HepG2 (cell line): ENCODE measurements at regions not wholly inside any gene's neighbourhood (a gene's known extent, or its start where the extent isn't known, plus 50 kb on each side); places are given as distances from the start of the nearest gene placed in this dataset.

Source experiments
- CHD2 ChIP-seq: IDR thresholded peaks from 2 replicates; pipeline ENCODE4 v1.6.1; 2011; ENCODE audit warnings: low read depth, low read length, improper control_type of control experiment
- MTA1 ChIP-seq: sonication (generic); formaldehyde crosslinking; IDR thresholded peaks from 2 replicates; pipeline ENCODE4 v1.4.0; 2020; ENCODE audit warnings: missing genetic modification reagents, mild to moderate bottlenecking, borderline replicate concordance
- NCOA2 ChIP-seq: sonication (generic); formaldehyde crosslinking; IDR thresholded peaks from 2 replicates; pipeline ENCODE4 v1.8.0; 2022; ENCODE audit warnings: inconsistent platforms
- PHF5A ChIP-seq: IDR thresholded peaks from one replicate; pipeline ENCODE4 v1.6.1; 2018; ENCODE audit warnings: low read depth, missing genetic modification reagents; ENCODE audit not compliant: unreplicated experiment
- TCF12 ChIP-seq, 2 experiments: fragments of 450-650 bp in 1 of 2; sonication (generic) in 1 of 2; formaldehyde crosslinking in 1 of 2; IDR thresholded peaks; 2 replicates each; pipeline versions ENCODE4 v1.6.1 to v1.8.0; 2017 to 2022; ENCODE audit warnings: antibody characterized with exemption in 1 of 2, mild to moderate bottlenecking in 1 of 2, missing genetic modification reagents in 1 of 2, moderate library complexity in 1 of 2
- ZNF235 ChIP-seq: sonication (generic); formaldehyde crosslinking; IDR thresholded peaks from 2 replicates; pipeline ENCODE4 v1.8.1; 2023; ENCODE audit warnings: mild to moderate bottlenecking, missing genetic modification reagents, borderline replicate concordance
- ZNF562 ChIP-seq: sonication (generic); formaldehyde crosslinking; IDR thresholded peaks from 2 replicates; pipeline ENCODE4 v1.8.0; 2022; ENCODE audit warnings: missing genetic modification reagents, borderline replicate concordance
- TF ChIP-seq, protein P1 (sequence below), 2 experiments: fragments of 450-650 bp in 1 of 2; sonication (generic) in 1 of 2; formaldehyde crosslinking in 1 of 2; IDR thresholded peaks; 2 replicates each; pipeline versions ENCODE4 v1.6.1 to v1.8.0; 2016 to 2022; ENCODE audit warnings: antibody characterized with exemption in 1 of 2, mild to moderate bottlenecking in 1 of 2, missing genetic modification reagents in 1 of 2
- TF ChIP-seq, protein P2 (sequence below): sonication (generic); formaldehyde crosslinking; IDR thresholded peaks from 2 replicates; pipeline ENCODE4 v1.5.0; 2020; ENCODE audit warnings: mild to moderate bottlenecking, missing genetic modification reagents, moderate library complexity

GRCh38 chr21:18940791-18941190, 537.2 kb upstream of the TMPRSS15 start:
- TF ChIP-seq, protein P1, sequence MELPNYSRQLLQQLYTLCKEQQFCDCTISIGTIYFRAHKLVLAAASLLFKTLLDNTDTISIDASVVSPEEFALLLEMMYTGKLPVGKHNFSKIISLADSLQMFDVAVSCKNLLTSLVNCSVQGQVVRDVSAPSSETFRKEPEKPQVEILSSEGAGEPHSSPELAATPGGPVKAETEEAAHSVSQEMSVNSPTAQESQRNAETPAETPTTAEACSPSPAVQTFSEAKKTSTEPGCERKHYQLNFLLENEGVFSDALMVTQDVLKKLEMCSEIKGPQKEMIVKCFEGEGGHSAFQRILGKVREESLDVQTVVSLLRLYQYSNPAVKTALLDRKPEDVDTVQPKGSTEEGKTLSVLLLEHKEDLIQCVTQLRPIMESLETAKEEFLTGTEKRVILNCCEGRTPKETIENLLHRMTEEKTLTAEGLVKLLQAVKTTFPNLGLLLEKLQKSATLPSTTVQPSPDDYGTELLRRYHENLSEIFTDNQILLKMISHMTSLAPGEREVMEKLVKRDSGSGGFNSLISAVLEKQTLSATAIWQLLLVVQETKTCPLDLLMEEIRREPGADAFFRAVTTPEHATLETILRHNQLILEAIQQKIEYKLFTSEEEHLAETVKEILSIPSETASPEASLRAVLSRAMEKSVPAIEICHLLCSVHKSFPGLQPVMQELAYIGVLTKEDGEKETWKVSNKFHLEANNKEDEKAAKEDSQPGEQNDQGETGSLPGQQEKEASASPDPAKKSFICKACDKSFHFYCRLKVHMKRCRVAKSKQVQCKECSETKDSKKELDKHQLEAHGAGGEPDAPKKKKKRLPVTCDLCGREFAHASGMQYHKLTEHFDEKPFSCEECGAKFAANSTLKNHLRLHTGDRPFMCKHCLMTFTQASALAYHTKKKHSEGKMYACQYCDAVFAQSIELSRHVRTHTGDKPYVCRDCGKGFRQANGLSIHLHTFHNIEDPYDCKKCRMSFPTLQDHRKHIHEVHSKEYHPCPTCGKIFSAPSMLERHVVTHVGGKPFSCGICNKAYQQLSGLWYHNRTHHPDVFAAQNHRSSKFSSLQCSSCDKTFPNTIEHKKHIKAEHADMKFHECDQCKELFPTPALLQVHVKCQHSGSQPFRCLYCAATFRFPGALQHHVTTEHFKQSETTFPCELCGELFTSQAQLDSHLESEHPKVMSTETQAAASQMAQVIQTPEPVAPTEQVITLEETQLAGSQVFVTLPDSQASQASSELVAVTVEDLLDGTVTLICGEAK (IDR thresholded peaks at IDR 0.05): no peak
- TF ChIP-seq, protein P1 (CRISPR knock-in tag; IDR thresholded peaks at IDR 0.05): no peak
- TF ChIP-seq NCOA2 (CRISPR knock-in tag) (no peak), CHD2 (no peak), MTA1 (CRISPR knock-in tag) (no peak), TCF12 (IDR thresholded peaks at IDR 0.05) (no peak), TCF12 (CRISPR knock-in tag; IDR thresholded peaks at IDR 0.05) (no peak), ZNF562 (CRISPR knock-in tag) (no peak), ZNF235 (CRISPR knock-in tag) (no peak), PHF5A (CRISPR knock-in tag) (no peak)
- TF ChIP-seq, protein P2, sequence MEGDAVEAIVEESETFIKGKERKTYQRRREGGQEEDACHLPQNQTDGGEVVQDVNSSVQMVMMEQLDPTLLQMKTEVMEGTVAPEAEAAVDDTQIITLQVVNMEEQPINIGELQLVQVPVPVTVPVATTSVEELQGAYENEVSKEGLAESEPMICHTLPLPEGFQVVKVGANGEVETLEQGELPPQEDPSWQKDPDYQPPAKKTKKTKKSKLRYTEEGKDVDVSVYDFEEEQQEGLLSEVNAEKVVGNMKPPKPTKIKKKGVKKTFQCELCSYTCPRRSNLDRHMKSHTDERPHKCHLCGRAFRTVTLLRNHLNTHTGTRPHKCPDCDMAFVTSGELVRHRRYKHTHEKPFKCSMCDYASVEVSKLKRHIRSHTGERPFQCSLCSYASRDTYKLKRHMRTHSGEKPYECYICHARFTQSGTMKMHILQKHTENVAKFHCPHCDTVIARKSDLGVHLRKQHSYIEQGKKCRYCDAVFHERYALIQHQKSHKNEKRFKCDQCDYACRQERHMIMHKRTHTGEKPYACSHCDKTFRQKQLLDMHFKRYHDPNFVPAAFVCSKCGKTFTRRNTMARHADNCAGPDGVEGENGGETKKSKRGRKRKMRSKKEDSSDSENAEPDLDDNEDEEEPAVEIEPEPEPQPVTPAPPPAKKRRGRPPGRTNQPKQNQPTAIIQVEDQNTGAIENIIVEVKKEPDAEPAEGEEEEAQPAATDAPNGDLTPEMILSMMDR (CRISPR knock-in tag): no peak
